B cell (primary cell): ENCODE measurements at regions not wholly inside any gene's neighbourhood (a gene's known extent, or its start where the extent isn't known, plus 50 kb on each side); places are given as distances from the start of the nearest gene placed in this dataset.

Experiments used
- CTCF ChIP-seq: fragments of 200-600 bp; IDR thresholded peaks from one replicate; pipeline ENCODE4 v1.8.0; 2022; ENCODE audit warnings: antibody characterized with exemption, mild to moderate bottlenecking
- EZH2 ChIP-seq: IDR thresholded peaks from 2 replicates; pipeline ENCODE4 v1.6.1; 2012; ENCODE audit warnings: borderline replicate concordance, low read depth, mild to moderate bottlenecking, moderate library complexity, low read length; ENCODE audit not compliant: insufficient read depth, poor library complexity, severe bottlenecking

- TF ChIP-seq CTCF = no peak
- no peak for TF ChIP-seq EZH2
These were observed 54.6 kb upstream of the C1GALT1 start for GRCh38 chr7:7127773-7128172.
